ENCODE measurements at regions not wholly inside any gene's neighbourhood (a gene's known extent, or its start where the extent isn't known, plus 50 kb on each side); places are given as distances from the start of the nearest gene placed in this dataset.

- TF ChIP-seq CTCF (IDR thresholded peaks at IDR 0.05): no peak
Observed at GRCh38 chr2:23213196-23213595, 171.8 kb upstream of the KLHL29 start.

- no peak for TF ChIP-seq CTCF (IDR thresholded peaks at IDR 0.05)
Observed at GRCh38 chr2:23215016-23215415, 170.0 kb upstream of the KLHL29 start.

- TF ChIP-seq CTCF (IDR thresholded peaks at IDR 0.05): no peak
Observed at GRCh38 chr2:23219666-23220065, 165.3 kb upstream of the KLHL29 start.

GRCh38 chr2:23220513-23221094 lies 164.4 kb upstream of the KLHL29 start:
- no peak for TF ChIP-seq CTCF (IDR thresholded peaks at IDR 0.05)

- no peak for TF ChIP-seq CTCF (IDR thresholded peaks at IDR 0.05)
Observed at GRCh38 chr2:23221236-23221635, 163.7 kb upstream of the KLHL29 start.

GRCh38 chr2:23221901-23222300 lies 163.1 kb upstream of the KLHL29 start:
- TF ChIP-seq CTCF (IDR thresholded peaks at IDR 0.05): no peak

- TF ChIP-seq CTCF (IDR thresholded peaks at IDR 0.05): no peak
Observed at GRCh38 chr2:23230885-23231284, 154.1 kb upstream of the KLHL29 start.

- no peak for TF ChIP-seq CTCF (IDR thresholded peaks at IDR 0.05)
Observed at GRCh38 chr2:23231865-23232264, 153.1 kb upstream of the KLHL29 start.

Measured in LNCAP (cell line).